DND-41 (cell line): ENCODE measurements at regions not wholly inside any gene's neighbourhood (a gene's known extent, or its start where the extent isn't known, plus 50 kb on each side); places are given as distances from the start of the nearest gene placed in this dataset.

Experiments
- EZH2 ChIP-seq: IDR thresholded peaks from 3 replicates; pipeline ENCODE4 v1.6.1; 2012; ENCODE audit warnings: borderline replicate concordance, low read depth, mild to moderate bottlenecking, moderate library complexity, low read length, inconsistent platforms; ENCODE audit not compliant: severe bottlenecking
- TF ChIP-seq, protein P1 (sequence below): IDR thresholded peaks from 2 replicates; pipeline ENCODE4 v1.5.1; 2012; ENCODE audit warnings: borderline replicate concordance, low read length, moderate library complexity, mild to moderate bottlenecking; ENCODE audit not compliant: poor library complexity, severe bottlenecking; ENCODE audit errors: extremely low read depth

DNA sequence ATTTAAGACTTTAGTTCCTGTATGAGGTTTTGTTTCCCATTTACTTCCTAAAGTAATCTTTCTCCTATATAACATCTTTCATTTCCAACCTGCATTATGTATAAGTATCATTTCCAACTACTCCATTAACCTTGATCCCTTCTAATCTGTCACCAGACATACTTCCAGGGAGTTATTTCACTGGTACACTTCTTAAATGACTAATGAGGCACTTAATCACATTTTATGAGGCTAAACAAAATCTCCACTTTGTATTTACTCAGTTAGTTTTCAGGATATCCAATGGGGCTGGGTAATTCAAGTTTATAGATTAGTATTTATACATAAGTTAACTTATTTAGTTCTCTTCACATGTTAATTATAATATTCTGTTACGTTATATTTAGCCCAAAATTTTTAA is 634.7 kb downstream of the PCDH17 start:
- TF ChIP-seq EZH2 = no peak
- TF ChIP-seq, protein P1, sequence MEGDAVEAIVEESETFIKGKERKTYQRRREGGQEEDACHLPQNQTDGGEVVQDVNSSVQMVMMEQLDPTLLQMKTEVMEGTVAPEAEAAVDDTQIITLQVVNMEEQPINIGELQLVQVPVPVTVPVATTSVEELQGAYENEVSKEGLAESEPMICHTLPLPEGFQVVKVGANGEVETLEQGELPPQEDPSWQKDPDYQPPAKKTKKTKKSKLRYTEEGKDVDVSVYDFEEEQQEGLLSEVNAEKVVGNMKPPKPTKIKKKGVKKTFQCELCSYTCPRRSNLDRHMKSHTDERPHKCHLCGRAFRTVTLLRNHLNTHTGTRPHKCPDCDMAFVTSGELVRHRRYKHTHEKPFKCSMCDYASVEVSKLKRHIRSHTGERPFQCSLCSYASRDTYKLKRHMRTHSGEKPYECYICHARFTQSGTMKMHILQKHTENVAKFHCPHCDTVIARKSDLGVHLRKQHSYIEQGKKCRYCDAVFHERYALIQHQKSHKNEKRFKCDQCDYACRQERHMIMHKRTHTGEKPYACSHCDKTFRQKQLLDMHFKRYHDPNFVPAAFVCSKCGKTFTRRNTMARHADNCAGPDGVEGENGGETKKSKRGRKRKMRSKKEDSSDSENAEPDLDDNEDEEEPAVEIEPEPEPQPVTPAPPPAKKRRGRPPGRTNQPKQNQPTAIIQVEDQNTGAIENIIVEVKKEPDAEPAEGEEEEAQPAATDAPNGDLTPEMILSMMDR = no peak
